ENCODE measurements at regions not wholly inside any gene's neighbourhood (a gene's known extent, or its start where the extent isn't known, plus 50 kb on each side); places are given as distances from the start of the nearest gene placed in this dataset.

GRCh38 chr21:14716761-14717396 lies 170.8 kb upstream of the SAMSN1 start:
- TF ChIP-seq CTCF (IDR thresholded peaks at IDR 0.05) (no peak), POLR2A (IDR thresholded peaks at IDR 0.05) (no peak), POLR2AphosphoS5 (IDR thresholded peaks at IDR 0.05) (no peak)

Data from prostate gland (tissue), 2 donors.